ENCODE measurements at regions not wholly inside any gene's neighbourhood (a gene's known extent, or its start where the extent isn't known, plus 50 kb on each side); places are given as distances from the start of the nearest gene placed in this dataset.
A peak's percentile ranks its signal among the peaks of the same experiment; 100 is the strongest.

GRCh38 chr15:35691891-35692867 is 146.2 kb upstream of the DPH6 start:
- Histone ChIP-seq H3K27ac (ENCODE audit: insufficient read depth, low read length) (no peak overlapping the region), H3K9ac (ENCODE audit: insufficient read depth, low read length) (no peak overlapping the region), H3K4me1 (ENCODE audit: control insufficient read depth, extremely low read depth, insufficient read depth, low read length) (peaks cover 13% of the 10 kb centered on the region), H3K4me3 (replicated peaks in 1 of 4; ENCODE audit: control extremely low read depth in 1 of 4, insufficient read depth in 1 of 4, low read depth in 3 of 4, low read length in 4 of 4) (no peak overlapping the region), H3K79me2 (ENCODE audit: control insufficient read depth, insufficient read depth, low read length) (no peaks in the 10 kb centered on the region), H3K36me3 (ENCODE audit: control insufficient read depth, insufficient read depth, low read length) (no peaks in the 10 kb centered on the region), H4K20me1 (ENCODE audit: control insufficient read depth, extremely low read depth, insufficient read depth, low read length) (no peaks in the 10 kb centered on the region), H3K4me2 (ENCODE audit: extremely low read depth, insufficient read depth, low read length) (no peak overlapping the region), H3K27me3 (ENCODE audit: control insufficient read depth, insufficient read depth, low read length) (no peaks in the 10 kb centered on the region), H3K9me3 (ENCODE audit: control insufficient read depth, insufficient read depth, low read depth, low read length) (no peaks in the 10 kb centered on the region), H2AFZ (ENCODE audit: low read length) (no peak overlapping the region)
- TF ChIP-seq, protein P1, sequence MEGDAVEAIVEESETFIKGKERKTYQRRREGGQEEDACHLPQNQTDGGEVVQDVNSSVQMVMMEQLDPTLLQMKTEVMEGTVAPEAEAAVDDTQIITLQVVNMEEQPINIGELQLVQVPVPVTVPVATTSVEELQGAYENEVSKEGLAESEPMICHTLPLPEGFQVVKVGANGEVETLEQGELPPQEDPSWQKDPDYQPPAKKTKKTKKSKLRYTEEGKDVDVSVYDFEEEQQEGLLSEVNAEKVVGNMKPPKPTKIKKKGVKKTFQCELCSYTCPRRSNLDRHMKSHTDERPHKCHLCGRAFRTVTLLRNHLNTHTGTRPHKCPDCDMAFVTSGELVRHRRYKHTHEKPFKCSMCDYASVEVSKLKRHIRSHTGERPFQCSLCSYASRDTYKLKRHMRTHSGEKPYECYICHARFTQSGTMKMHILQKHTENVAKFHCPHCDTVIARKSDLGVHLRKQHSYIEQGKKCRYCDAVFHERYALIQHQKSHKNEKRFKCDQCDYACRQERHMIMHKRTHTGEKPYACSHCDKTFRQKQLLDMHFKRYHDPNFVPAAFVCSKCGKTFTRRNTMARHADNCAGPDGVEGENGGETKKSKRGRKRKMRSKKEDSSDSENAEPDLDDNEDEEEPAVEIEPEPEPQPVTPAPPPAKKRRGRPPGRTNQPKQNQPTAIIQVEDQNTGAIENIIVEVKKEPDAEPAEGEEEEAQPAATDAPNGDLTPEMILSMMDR (conservative IDR thresholded peaks at IDR 0.05 in 1 of 2, IDR thresholded peaks at IDR 0.05 in 1 of 2; ENCODE audit: low read depth in 1 of 2, low read length in 2 of 2), result no peak
- no peak for TF ChIP-seq EZH2 (IDR thresholded peaks at IDR 0.05; ENCODE audit: low read length, missing control alignments)
- DNase-seq (ENCODE audit: low read depth in 2 of 2), result no peak

- Histone ChIP-seq H3K4me3 (replicated peaks in 1 of 4; ENCODE audit: control extremely low read depth in 1 of 4, insufficient read depth in 1 of 4, low read depth in 3 of 4, low read length in 4 of 4) (no peak overlapping the region), H2AFZ (ENCODE audit: low read length) (no peak overlapping the region), H3K4me1 (ENCODE audit: control insufficient read depth, extremely low read depth, insufficient read depth, low read length) (peaks cover 16% of the 10 kb centered on the region), H3K4me2 (ENCODE audit: extremely low read depth, insufficient read depth, low read length) (no peak overlapping the region), H4K20me1 (ENCODE audit: control insufficient read depth, extremely low read depth, insufficient read depth, low read length) (no peaks in the 10 kb centered on the region), H3K27ac (ENCODE audit: insufficient read depth, low read length) (no peak overlapping the region), H3K9me3 (ENCODE audit: control insufficient read depth, insufficient read depth, low read depth, low read length) (no peaks in the 10 kb centered on the region), H3K36me3 (ENCODE audit: control insufficient read depth, insufficient read depth, low read length) (no peaks in the 10 kb centered on the region), H3K79me2 (ENCODE audit: control insufficient read depth, insufficient read depth, low read length) (no peaks in the 10 kb centered on the region), H3K27me3 (ENCODE audit: control insufficient read depth, insufficient read depth, low read length) (no peaks in the 10 kb centered on the region), H3K9ac (ENCODE audit: insufficient read depth, low read length) (no peak overlapping the region)
- peak; percentile 25 to 78 for DNase-seq (ENCODE audit: low read depth in 2 of 2)
- no peak for TF ChIP-seq EZH2 (IDR thresholded peaks at IDR 0.05; ENCODE audit: low read length, missing control alignments)
- TF ChIP-seq, protein P1 (conservative IDR thresholded peaks at IDR 0.05 in 1 of 2, IDR thresholded peaks at IDR 0.05 in 1 of 2; ENCODE audit: low read depth in 1 of 2, low read length in 2 of 2), result no peak
Measured at GRCh38 chr15:35693286-35693685, 147.3 kb upstream of the DPH6 start.

DNA sequence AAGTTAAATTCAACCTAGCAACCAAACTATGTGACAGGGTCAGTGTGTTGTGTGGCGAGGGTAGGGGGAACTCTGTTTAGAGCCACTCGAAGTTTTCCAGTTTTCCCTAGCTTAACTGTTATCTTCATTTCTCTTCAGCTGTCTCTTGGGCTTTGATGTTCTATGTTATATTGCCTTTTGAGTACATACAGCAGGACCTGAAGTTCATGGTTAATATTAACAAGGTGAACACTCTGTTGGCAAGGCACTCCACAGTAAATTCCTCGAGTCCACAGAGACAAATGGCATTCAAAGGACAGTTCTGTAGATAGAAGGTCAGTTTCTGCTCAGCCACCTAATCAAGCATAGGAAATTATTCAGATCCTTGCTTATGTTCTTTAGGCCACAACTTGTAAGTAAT is 147.9 kb upstream of the DPH6 start:
- no peaks in the 10 kb centered on the region for H4K20me1 ChIP-seq (ENCODE audit: control insufficient read depth, extremely low read depth, insufficient read depth, low read length)
- H2AFZ ChIP-seq (ENCODE audit: low read length), result no peak overlapping the region
- no peak overlapping the region for H3K9ac ChIP-seq (ENCODE audit: insufficient read depth, low read length)
- H3K36me3 ChIP-seq (ENCODE audit: control insufficient read depth, insufficient read depth, low read length), result no peaks in the 10 kb centered on the region
- no peak overlapping the region for H3K4me3 ChIP-seq (replicated peaks in 1 of 4; ENCODE audit: control extremely low read depth in 1 of 4, insufficient read depth in 1 of 4, low read depth in 3 of 4, low read length in 4 of 4)
- no peaks in the 10 kb centered on the region for H3K9me3 ChIP-seq (ENCODE audit: control insufficient read depth, insufficient read depth, low read depth, low read length)
- no peak overlapping the region for H3K4me2 ChIP-seq (ENCODE audit: extremely low read depth, insufficient read depth, low read length)
- H3K4me1 ChIP-seq (ENCODE audit: control insufficient read depth, extremely low read depth, insufficient read depth, low read length), result peaks cover 19% of the 10 kb centered on the region
- no peaks in the 10 kb centered on the region for H3K79me2 ChIP-seq (ENCODE audit: control insufficient read depth, insufficient read depth, low read length)
- no peak for DNase-seq (ENCODE audit: low read depth in 2 of 2)
- no peak overlapping the region for H3K27ac ChIP-seq (ENCODE audit: insufficient read depth, low read length)
- TF ChIP-seq EZH2 (IDR thresholded peaks at IDR 0.05; ENCODE audit: low read length, missing control alignments), result no peak
- TF ChIP-seq, protein P1 (conservative IDR thresholded peaks at IDR 0.05 in 1 of 2, IDR thresholded peaks at IDR 0.05 in 1 of 2; ENCODE audit: low read depth in 1 of 2, low read length in 2 of 2), result no peak
- no peaks in the 10 kb centered on the region for H3K27me3 ChIP-seq (ENCODE audit: control insufficient read depth, insufficient read depth, low read length)
